PC-9 (cell line): ENCODE measurements at regions not wholly inside any gene's neighbourhood (a gene's known extent, or its start where the extent isn't known, plus 50 kb on each side); places are given as distances from the start of the nearest gene placed in this dataset.

Experiments used
- BruUV-seq: library from RNA; stranded (reverse); fragments of 400-500 nt; replicated peaks from 2 replicates; lab custom pipeline; 2021; lab: Mats Ljungman, UMichigan
- CTCF ChIA-PET: fragments of 300-600 bp; sonication (Branson Sonifier 250); formaldehyde crosslinking; loops from one replicate; lab custom pipeline; 2022; ENCODE audit warnings: antibody characterized with exemption; lab: Charles Lee
- POLR2A ChIA-PET: fragments of 300-600 bp; sonication (Branson Sonifier 250); formaldehyde crosslinking; loops from one replicate; lab custom pipeline; 2022; ENCODE audit warnings: antibody characterized with exemption; ENCODE audit not compliant: unreplicated experiment; lab: Charles Lee
- DNase-seq, 2 experiments: peaks; one replicate each; pipeline versions ENCODE4 v3.0.0 to v3.0.0-alpha.2; 2015 to 2022; ENCODE audit warnings: mixed read lengths in 1 of 2
- H2AFZ ChIP-seq: fragments of 200-600 bp; sonication (generic); 2 replicates; pipeline ENCODE4 v1.8.1; 2017; ENCODE audit warnings: antibody characterized with exemption
- H3F3A ChIP-seq: fragments of 200-600 bp; sonication (generic); 2 replicates; pipeline ENCODE4 v1.8.1; 2017; ENCODE audit warnings: antibody characterized with exemption, mild to moderate bottlenecking, low read depth; ENCODE audit not compliant: insufficient read depth
- H3K27ac ChIP-seq: fragments of 200-600 bp; sonication (generic); 2 replicates; pipeline ENCODE4 v1.6.1; 2016; ENCODE audit warnings: mixed run types
- H3K27me3 ChIP-seq: fragments of 200-600 bp; sonication (generic); 2 replicates; pipeline ENCODE4 v1.6.1; 2016; ENCODE audit warnings: low read depth, mixed run types; ENCODE audit not compliant: insufficient read depth
- H3K36me3 ChIP-seq: fragments of 200-600 bp; sonication (generic); 2 replicates; pipeline ENCODE4 v1.6.1; 2016; ENCODE audit warnings: low read depth, mixed run types
- H3K4me1 ChIP-seq: fragments of 200-600 bp; sonication (generic); replicated peaks from 2 replicates; pipeline ENCODE4 v1.6.1; 2016; ENCODE audit warnings: mixed run types; ENCODE audit not compliant: insufficient read depth
- H3K4me2 ChIP-seq: fragments of 200-600 bp; sonication (generic); 2 replicates; pipeline ENCODE4 v1.6.1; 2017; ENCODE audit warnings: mixed run types
- H3K4me3 ChIP-seq: fragments of 200-600 bp; sonication (generic); 2 replicates; pipeline ENCODE4 v1.6.1; 2016; ENCODE audit warnings: mixed run types
- H3K79me2 ChIP-seq: fragments of 200-600 bp; sonication (generic); 2 replicates; pipeline ENCODE4 v1.6.1; 2017; ENCODE audit warnings: low read depth, mixed run types
- H3K9me2 ChIP-seq: fragments of 200-600 bp; sonication (generic); 2 replicates; pipeline ENCODE4 v1.8.1; 2017; ENCODE audit warnings: mild to moderate bottlenecking; ENCODE audit not compliant: insufficient read depth
- H3K9me3 ChIP-seq: fragments of 200-600 bp; sonication (generic); 2 replicates; pipeline ENCODE4 v1.8.1; 2016; ENCODE audit warnings: low read depth; ENCODE audit not compliant: insufficient read depth
- H4K20me1 ChIP-seq: fragments of 200-600 bp; sonication (generic); 2 replicates; pipeline ENCODE4 v1.8.1; 2017; ENCODE audit not compliant: insufficient read depth
- CTCF ChIP-seq: fragments of 200-600 bp; sonication (generic); conservative IDR thresholded peaks from 2 replicates; pipeline ENCODE4 v1.6.1; 2017; ENCODE audit warnings: mixed run types, antibody characterized with exemption, mild to moderate bottlenecking, moderate library complexity
- EZH2 ChIP-seq: fragments of 200-600 bp; sonication (generic); IDR thresholded peaks from 2 replicates; pipeline ENCODE4 v1.8.0; 2017; ENCODE audit warnings: antibody characterized with exemption, low read depth
- intact Hi-C: fragments of 100-400 bp; cut with micrococcal nuclease; formaldehyde crosslinking; loops from one replicate; pipeline ENCODE4 v1.10.0; 2022; ENCODE audit not compliant: unreplicated experiment

GRCh38 chr2:221135699-221136098 lies 436.4 kb downstream of the EPHA4 start:
- Histone ChIP-seq H3K79me2 (no peaks in the 10 kb centered on the region), H3K4me2 (no peak overlapping the region), H3K4me3 (no peak overlapping the region), H3K4me1 (no peaks in the 10 kb centered on the region), H3K36me3 (no peaks in the 10 kb centered on the region), H2AFZ (no peak overlapping the region), H3K9me2 (0 out of 2 replicates have a peak, but pooled peaks cover 11% of the 10 kb centered on the region), H3F3A (no peaks in the 10 kb centered on the region), H3K9me3 (no peaks in the 10 kb centered on the region; the same call in 1 of the 2 replicates), H4K20me1 (no peaks in the 10 kb centered on the region), H3K27ac (no peak overlapping the region), H3K27me3 (no peaks in the 10 kb centered on the region)
- POLR2A ChIA-PET: no interaction called here
- no peak for DNase-seq
- intact Hi-C loops: no loop called here
- CTCF ChIA-PET: no interaction called here
- TF ChIP-seq CTCF: no peak
- TF ChIP-seq EZH2: no peak
- BruUV-seq: no TSS peak

DNA sequence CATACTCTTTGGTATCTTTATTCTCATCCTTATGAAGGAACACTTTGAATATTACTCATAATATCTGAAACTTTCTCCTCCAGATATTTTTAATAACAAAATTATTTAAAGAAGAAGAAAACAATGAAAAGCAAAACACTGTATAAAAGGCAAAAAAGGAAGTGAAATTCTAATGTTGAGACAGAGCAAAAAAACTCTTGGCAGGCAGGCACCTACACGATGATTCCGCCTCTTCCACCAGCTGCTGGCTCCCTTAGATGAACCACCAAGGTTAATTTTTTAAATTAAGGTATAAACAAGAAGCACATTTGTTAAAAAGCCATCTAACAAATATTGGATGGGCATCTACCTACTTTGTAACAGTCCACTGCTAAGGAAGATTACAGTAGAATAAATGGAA lies 434.7 kb downstream of the EPHA4 start:
- DNase-seq: no peak
- BruUV-seq: no TSS peak
- POLR2A ChIA-PET: no interaction called here
- H3K9me3 ChIP-seq: no peaks in the 10 kb centered on the region; the same call in 1 of the 2 replicates
- H3K79me2 ChIP-seq: no peaks in the 10 kb centered on the region
- no peak overlapping the region for H2AFZ ChIP-seq
- no peak for TF ChIP-seq EZH2
- no peaks in the 10 kb centered on the region for H3F3A ChIP-seq
- no peak overlapping the region for H3K4me3 ChIP-seq
- no peaks in the 10 kb centered on the region for H3K4me1 ChIP-seq
- no peak overlapping the region for H3K4me2 ChIP-seq
- H3K9me2 ChIP-seq: 0 out of 2 replicates have a peak, but pooled peaks cover 11% of the 10 kb centered on the region
- intact Hi-C loops: no loop called here
- H4K20me1 ChIP-seq: no peaks in the 10 kb centered on the region
- CTCF ChIA-PET: no interaction called here
- H3K27me3 ChIP-seq: no peaks in the 10 kb centered on the region
- H3K27ac ChIP-seq: no peak overlapping the region
- no peaks in the 10 kb centered on the region for H3K36me3 ChIP-seq

- ChIA-PET CTCF (no interaction called here), POLR2A (no interaction called here)
- Histone ChIP-seq H4K20me1 (no peaks in the 10 kb centered on the region), H3K4me1 (no peaks in the 10 kb centered on the region), H3K9me3 (peaks cover 3% of the 10 kb centered on the region; the same call in 1 of the 2 replicates), H3K27ac (no peak overlapping the region), H3F3A (no peaks in the 10 kb centered on the region), H3K4me3 (no peak overlapping the region), H3K79me2 (no peaks in the 10 kb centered on the region), H2AFZ (no peak overlapping the region), H3K9me2 (no peaks in the 10 kb centered on the region), H3K27me3 (no peaks in the 10 kb centered on the region), H3K36me3 (no peaks in the 10 kb centered on the region), H3K4me2 (no peak overlapping the region)
- no peak for DNase-seq
- BruUV-seq: no TSS peak
- no peak for TF ChIP-seq CTCF
- no peak for TF ChIP-seq EZH2
- intact Hi-C loops: no loop called here
These were observed 429.8 kb downstream of the EPHA4 start for GRCh38 chr2:221142341-221142740.

- intact Hi-C loops: no loop called here
- Histone ChIP-seq H3K27me3 (no peaks in the 10 kb centered on the region), H3K9me2 (no peaks in the 10 kb centered on the region), H3F3A (no peaks in the 10 kb centered on the region), H3K27ac (no peak overlapping the region), H4K20me1 (no peaks in the 10 kb centered on the region), H3K9me3 (peaks cover 3% of the 10 kb centered on the region; the same call in 1 of the 2 replicates), H3K79me2 (no peaks in the 10 kb centered on the region), H3K4me1 (no peaks in the 10 kb centered on the region), H3K4me3 (no peak overlapping the region), H3K36me3 (no peaks in the 10 kb centered on the region), H2AFZ (no peak overlapping the region), H3K4me2 (no peak overlapping the region)
- POLR2A ChIA-PET: no interaction called here
- CTCF ChIA-PET: no interaction called here
- no peak for DNase-seq
- BruUV-seq: no TSS peak
- TF ChIP-seq EZH2 (no peak), CTCF (no peak)
These were observed 428.9 kb downstream of the EPHA4 start for GRCh38 chr2:221143231-221143630.
